Fibroblast of villous mesenchyme (primary cell): ENCODE measurements at regions not wholly inside any gene's neighbourhood (a gene's known extent, or its start where the extent isn't known, plus 50 kb on each side); places are given as distances from the start of the nearest gene placed in this dataset.

ENCODE experiments used
- DNase-seq: peaks from one replicate; pipeline ENCODE4 v3.0.0-alpha.2; 2010; ENCODE audit warnings: low read depth
- H3K4me3 ChIP-seq: 2 replicates; pipeline ENCODE4 v1.5.1; 2011; ENCODE audit warnings: low read depth, mild to moderate bottlenecking, low read length
- CTCF ChIP-seq: IDR thresholded peaks from 2 replicates; pipeline ENCODE4 v1.5.1; 2012; ENCODE audit warnings: low read depth, mild to moderate bottlenecking, low read length; ENCODE audit not compliant: insufficient read depth

DNA sequence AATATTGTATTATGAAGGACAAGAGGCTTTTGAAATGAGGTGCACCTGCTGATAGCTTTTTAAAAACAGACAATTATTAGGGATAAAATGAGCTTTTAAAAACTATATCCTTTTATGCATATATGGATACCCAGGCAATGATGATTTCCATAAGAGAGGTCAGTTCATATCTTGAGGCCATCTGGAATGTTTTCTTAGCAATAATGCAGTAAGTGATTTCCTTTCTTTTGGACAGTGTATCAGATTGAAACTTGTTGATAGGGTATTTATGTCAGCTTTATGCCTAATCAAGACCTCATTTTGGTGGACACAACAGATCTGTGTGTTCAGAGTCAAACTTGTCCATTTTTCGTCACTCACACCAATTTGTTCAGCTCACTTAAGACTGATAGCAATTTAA is 413.5 kb upstream of the WWC1 start:
- no peak for DNase-seq
- no peak overlapping the region for H3K4me3 ChIP-seq
- no peak for TF ChIP-seq CTCF

- H3K4me3 ChIP-seq = no peak overlapping the region
- TF ChIP-seq CTCF = no peak
- DNase-seq = no peak
Measured at GRCh38 chr5:167880420-167880819, 411.0 kb upstream of the WWC1 start.

- DNase-seq = no peak
- H3K4me3 ChIP-seq = no peak overlapping the region
- TF ChIP-seq CTCF = no peak
Measured at GRCh38 chr5:167881041-167881440, 410.4 kb upstream of the WWC1 start.

GRCh38 chr5:167886196-167886595 is 405.2 kb upstream of the WWC1 start:
- TF ChIP-seq CTCF = no peak
- no peak overlapping the region for H3K4me3 ChIP-seq
- no peak for DNase-seq

DNA sequence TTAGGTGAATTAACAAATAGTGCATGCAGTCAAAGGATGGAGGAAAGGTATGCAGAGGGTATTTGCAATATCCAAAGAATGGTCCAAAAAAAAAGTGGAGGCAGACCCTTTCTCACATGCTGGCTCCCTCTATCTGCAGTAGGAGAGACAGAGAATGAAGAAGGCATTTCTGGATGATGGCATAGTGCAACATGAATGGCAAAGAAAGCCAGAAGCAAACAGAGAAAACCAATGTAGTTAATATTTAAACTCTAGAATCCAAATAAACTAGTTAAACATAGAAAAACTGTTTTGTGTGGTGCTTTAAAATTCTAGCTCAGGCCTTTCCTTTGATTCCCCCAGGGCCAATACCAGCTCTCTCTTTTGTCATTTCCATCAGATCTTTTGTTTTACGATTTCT is 403.1 kb upstream of the WWC1 start:
- no peak for DNase-seq

DNA sequence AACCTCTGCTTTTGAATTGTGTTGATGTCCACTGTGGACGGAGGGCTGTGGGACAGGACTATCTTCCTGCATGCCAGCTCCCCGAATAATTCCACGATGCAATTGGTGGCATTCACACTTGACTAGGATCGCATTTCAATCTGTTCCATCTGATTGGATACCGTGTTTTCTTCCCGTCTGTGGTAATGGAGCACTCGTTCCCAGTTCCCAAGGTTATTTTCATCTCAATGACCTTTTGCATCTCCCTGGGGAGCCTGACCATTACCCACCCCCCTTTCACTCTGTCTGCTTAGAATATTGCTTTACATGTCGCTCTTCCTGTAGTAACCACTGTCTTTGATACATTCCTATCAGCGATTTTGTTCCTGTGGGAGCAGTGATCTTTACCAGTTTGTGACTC is 402.2 kb upstream of the WWC1 start:
- no peak overlapping the region for H3K4me3 ChIP-seq
- no peak for TF ChIP-seq CTCF
- DNase-seq = no peak

More for the DNA sequence above, 403.1 kb upstream of the WWC1 start:
- no peak overlapping the region for H3K4me3 ChIP-seq
- no peak for TF ChIP-seq CTCF

GRCh38 chr5:167892352-167893115 is 398.9 kb upstream of the WWC1 start:
- DNase-seq = no peak
- no peak for TF ChIP-seq CTCF
- no peak overlapping the region for H3K4me3 ChIP-seq
